ENCODE measurements at regions not wholly inside any gene's neighbourhood (a gene's known extent, or its start where the extent isn't known, plus 50 kb on each side); places are given as distances from the start of the nearest gene placed in this dataset.
"Not testable (repeated sequence)": the region's sequence is repeated elsewhere in the genome, so short reads cannot be mapped to it uniquely, and the experiment has no call there.

- no peak overlapping the region for H3K4me3 ChIP-seq
- H3K4me1 ChIP-seq, result no peaks in the 10 kb centered on the region
- no peak for ATAC-seq (ENCODE audit: low FRiP score in 2 of 2)
- H3K27ac ChIP-seq, result no peak overlapping the region
- no peaks in the 10 kb centered on the region for H3K36me3 ChIP-seq
- no peaks in the 10 kb centered on the region for H3K9me3 ChIP-seq
- WGBS, 2 donors, result 47 to 49% methylated on average over 3 of the region's 3 CpGs
- no peak for DNase-seq
- H3K27me3 ChIP-seq, result no peaks in the 10 kb centered on the region
- no peak for TF ChIP-seq EP300 (IDR thresholded peaks at IDR 0.05)
- TF ChIP-seq POLR2AphosphoS5 (IDR thresholded peaks at IDR 0.05), result no peak
- TF ChIP-seq, protein P1, sequence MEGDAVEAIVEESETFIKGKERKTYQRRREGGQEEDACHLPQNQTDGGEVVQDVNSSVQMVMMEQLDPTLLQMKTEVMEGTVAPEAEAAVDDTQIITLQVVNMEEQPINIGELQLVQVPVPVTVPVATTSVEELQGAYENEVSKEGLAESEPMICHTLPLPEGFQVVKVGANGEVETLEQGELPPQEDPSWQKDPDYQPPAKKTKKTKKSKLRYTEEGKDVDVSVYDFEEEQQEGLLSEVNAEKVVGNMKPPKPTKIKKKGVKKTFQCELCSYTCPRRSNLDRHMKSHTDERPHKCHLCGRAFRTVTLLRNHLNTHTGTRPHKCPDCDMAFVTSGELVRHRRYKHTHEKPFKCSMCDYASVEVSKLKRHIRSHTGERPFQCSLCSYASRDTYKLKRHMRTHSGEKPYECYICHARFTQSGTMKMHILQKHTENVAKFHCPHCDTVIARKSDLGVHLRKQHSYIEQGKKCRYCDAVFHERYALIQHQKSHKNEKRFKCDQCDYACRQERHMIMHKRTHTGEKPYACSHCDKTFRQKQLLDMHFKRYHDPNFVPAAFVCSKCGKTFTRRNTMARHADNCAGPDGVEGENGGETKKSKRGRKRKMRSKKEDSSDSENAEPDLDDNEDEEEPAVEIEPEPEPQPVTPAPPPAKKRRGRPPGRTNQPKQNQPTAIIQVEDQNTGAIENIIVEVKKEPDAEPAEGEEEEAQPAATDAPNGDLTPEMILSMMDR (IDR thresholded peaks at IDR 0.05), result no peak
- no peak for TF ChIP-seq POLR2A (IDR thresholded peaks at IDR 0.05)
Observed at GRCh38 chr12:61564466-61564865, 695.7 kb upstream of the USP15 start.

GRCh38 chr12:61566183-61566582 is 694.0 kb upstream of the USP15 start:
- no peak for DNase-seq
- H3K27ac ChIP-seq, result no peak overlapping the region

DNA sequence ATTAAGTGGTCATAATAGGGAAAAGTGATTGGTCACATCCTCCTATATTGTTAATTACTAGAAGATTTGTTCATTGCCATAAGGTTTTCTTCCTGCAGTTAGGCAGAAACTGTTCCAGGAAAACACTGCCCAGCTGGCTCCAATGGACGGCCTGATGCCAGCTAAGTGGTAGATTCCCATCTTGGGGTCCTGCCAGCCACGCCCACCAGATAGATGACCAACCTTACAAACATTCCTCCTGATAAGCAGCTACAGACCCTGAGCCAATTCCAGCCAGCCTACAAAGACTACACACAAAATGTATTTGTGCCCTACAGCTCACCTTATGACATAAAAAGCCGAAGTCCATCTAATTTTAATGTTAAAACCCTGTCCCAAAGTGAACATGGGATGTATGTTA is 685.9 kb upstream of the USP15 start:
- Histone ChIP-seq H3K27me3 (no peaks in the 10 kb centered on the region), H3K4me3 (no peak overlapping the region), H3K9me3 (no peaks in the 10 kb centered on the region), H3K36me3 (no peaks in the 10 kb centered on the region), H3K27ac (no peak overlapping the region), H3K4me1 (no peaks in the 10 kb centered on the region)
- ATAC-seq (ENCODE audit: low FRiP score in 2 of 2) (no peak), DNase-seq (no peak)
- no peak for TF ChIP-seq POLR2A (IDR thresholded peaks at IDR 0.05)
- TF ChIP-seq, protein P1 (IDR thresholded peaks at IDR 0.05), result no peak
- no peak for TF ChIP-seq POLR2AphosphoS5 (IDR thresholded peaks at IDR 0.05)
- TF ChIP-seq EP300 (IDR thresholded peaks at IDR 0.05), result no peak
- WGBS, 2 donors, result 69 to 78% methylated on average over 3 of the region's 3 CpGs

More at GRCh38 chr12:61566183-61566582, 694.0 kb upstream of the USP15 start:
- Histone ChIP-seq H3K27me3 (no peaks in the 10 kb centered on the region), H3K9me3 (no peaks in the 10 kb centered on the region), H3K36me3 (no peaks in the 10 kb centered on the region), H3K4me3 (no peak overlapping the region), H3K4me1 (no peaks in the 10 kb centered on the region)
- WGBS, 2 donors, result 62 to 75% methylated on average over 2 of the region's 2 CpGs
- no peak for ATAC-seq (ENCODE audit: low FRiP score in 2 of 2)
- no peak for TF ChIP-seq POLR2A (IDR thresholded peaks at IDR 0.05)
- TF ChIP-seq EP300 (IDR thresholded peaks at IDR 0.05), result no peak
- no peak for TF ChIP-seq POLR2AphosphoS5 (IDR thresholded peaks at IDR 0.05)
- TF ChIP-seq, protein P1 (IDR thresholded peaks at IDR 0.05), result no peak

- Histone ChIP-seq H3K9me3 (peaks cover 0 to 9% (median 0%) of the 10 kb centered on the region in 4 donors), H3K36me3 (no peaks in the 10 kb centered on the region), H3K4me3 (no peak overlapping the region), H3K27me3 (no peaks in the 10 kb centered on the region), H3K4me1 (no peaks in the 10 kb centered on the region), H3K27ac (no peak overlapping the region)
- TF ChIP-seq, protein P1 (IDR thresholded peaks at IDR 0.05), result no peak
- TF ChIP-seq EP300 (IDR thresholded peaks at IDR 0.05), result no peak
- TF ChIP-seq POLR2AphosphoS5 (IDR thresholded peaks at IDR 0.05), result no peak
- no peak for TF ChIP-seq POLR2A (IDR thresholded peaks at IDR 0.05)
- no peak for ATAC-seq (ENCODE audit: low FRiP score in 2 of 2)
- DNase-seq, result no peak
- WGBS, 2 donors, result 89 to 90% methylated on average over 1 of the region's 1 CpG
Observed at GRCh38 chr12:61584943-61585342, 675.3 kb upstream of the USP15 start.

DNA sequence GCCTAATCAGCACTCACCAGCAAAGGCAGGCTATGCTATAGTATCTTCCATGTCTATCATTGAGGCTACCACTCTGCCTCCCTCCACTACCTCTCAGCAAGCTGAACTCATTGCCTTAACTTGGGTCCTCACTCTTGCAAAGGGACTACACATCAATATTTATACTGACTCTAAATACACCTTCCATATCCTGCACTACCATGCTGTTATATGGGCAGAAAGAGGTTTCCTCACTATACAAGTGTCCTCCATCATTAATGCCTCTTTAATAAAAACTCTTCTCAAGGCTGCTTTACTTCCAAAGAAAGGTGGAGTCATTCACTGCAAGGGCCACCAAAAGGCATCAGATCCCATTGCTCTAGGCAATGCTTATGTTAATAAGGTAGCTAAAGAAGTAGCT is 669.3 kb upstream of the USP15 start:
- H3K27ac ChIP-seq; H3K27me3 ChIP-seq; H3K36me3 ChIP-seq; H3K4me3 ChIP-seq; H3K4me1 ChIP-seq; ATAC-seq (ENCODE audit: low FRiP score in 2 of 2); DNase-seq: not testable (repeated sequence)
- H3K9me3 ChIP-seq, result peaks cover 0 to 25% (median 0%) of the 10 kb centered on the region in 4 donors
